WERI-Rb-1 (cell line): ENCODE measurements at regions not wholly inside any gene's neighbourhood (a gene's known extent, or its start where the extent isn't known, plus 50 kb on each side); places are given as distances from the start of the nearest gene placed in this dataset.
"Not testable (repeated sequence)": the region's sequence is repeated elsewhere in the genome, so short reads cannot be mapped to it uniquely, and the experiment has no call there.

Source experiments
- DNase-seq: peaks from one replicate; pipeline ENCODE4 v3.0.0-alpha.2; 2020
- H3K27ac ChIP-seq: fragments of 250-450 bp; sonication (Bioruptor Pico); 2 replicates; pipeline ENCODE4 v1.5.1; 2020; ENCODE audit warnings: mild to moderate bottlenecking, moderate library complexity
- H3K27me3 ChIP-seq: fragments of 250-450 bp; sonication (Bioruptor Pico); 2 replicates; pipeline ENCODE4 v1.5.1; 2021; ENCODE audit warnings: mild to moderate bottlenecking, low read depth, moderate library complexity; ENCODE audit not compliant: insufficient read depth, severe bottlenecking
- H3K36me3 ChIP-seq: fragments of 250-450 bp; sonication (Bioruptor Pico); 2 replicates; pipeline ENCODE4 v1.5.1; 2020; ENCODE audit warnings: mild to moderate bottlenecking, moderate library complexity
- H3K4me3 ChIP-seq: 2 replicates; pipeline ENCODE4 v1.5.1; 2011; ENCODE audit warnings: low read depth, mild to moderate bottlenecking, control low read depth, low read length
- H3K9me3 ChIP-seq: fragments of 250-450 bp; sonication (Bioruptor Pico); 2 replicates; pipeline ENCODE4 v1.5.1; 2021; ENCODE audit warnings: mild to moderate bottlenecking, moderate library complexity; ENCODE audit not compliant: severe bottlenecking
- TF ChIP-seq, protein P1 (sequence below): IDR thresholded peaks from 2 replicates; pipeline ENCODE4 v1.5.1; 2011; ENCODE audit warnings: low read depth, mild to moderate bottlenecking, control low read depth, inconsistent platforms, low read length

DNA sequence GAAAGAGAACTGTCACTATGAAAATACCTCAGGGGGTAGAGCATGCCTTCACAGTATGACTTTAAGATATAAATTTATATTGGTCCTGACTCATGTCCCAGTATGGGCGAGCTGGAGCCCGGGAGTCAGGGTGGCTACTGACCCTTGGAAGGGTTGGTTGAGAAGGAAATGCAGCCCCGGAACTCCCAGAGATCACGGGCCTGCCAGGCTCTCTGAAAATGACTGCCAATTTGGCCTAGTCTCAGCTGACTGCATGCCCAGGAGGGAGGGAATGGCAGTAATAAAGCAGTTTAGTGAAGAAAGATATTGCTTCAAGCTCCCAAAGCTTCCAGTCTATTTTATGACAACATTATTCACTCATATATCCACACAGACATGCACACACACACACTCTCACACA is 299.0 kb downstream of the NR2F2 start:
- H3K27ac ChIP-seq = no peak overlapping the region
- no peak overlapping the region for H3K4me3 ChIP-seq
- no peaks in the 10 kb centered on the region for H3K9me3 ChIP-seq
- no peaks in the 10 kb centered on the region for H3K36me3 ChIP-seq
- no peak for DNase-seq
- TF ChIP-seq, protein P1, sequence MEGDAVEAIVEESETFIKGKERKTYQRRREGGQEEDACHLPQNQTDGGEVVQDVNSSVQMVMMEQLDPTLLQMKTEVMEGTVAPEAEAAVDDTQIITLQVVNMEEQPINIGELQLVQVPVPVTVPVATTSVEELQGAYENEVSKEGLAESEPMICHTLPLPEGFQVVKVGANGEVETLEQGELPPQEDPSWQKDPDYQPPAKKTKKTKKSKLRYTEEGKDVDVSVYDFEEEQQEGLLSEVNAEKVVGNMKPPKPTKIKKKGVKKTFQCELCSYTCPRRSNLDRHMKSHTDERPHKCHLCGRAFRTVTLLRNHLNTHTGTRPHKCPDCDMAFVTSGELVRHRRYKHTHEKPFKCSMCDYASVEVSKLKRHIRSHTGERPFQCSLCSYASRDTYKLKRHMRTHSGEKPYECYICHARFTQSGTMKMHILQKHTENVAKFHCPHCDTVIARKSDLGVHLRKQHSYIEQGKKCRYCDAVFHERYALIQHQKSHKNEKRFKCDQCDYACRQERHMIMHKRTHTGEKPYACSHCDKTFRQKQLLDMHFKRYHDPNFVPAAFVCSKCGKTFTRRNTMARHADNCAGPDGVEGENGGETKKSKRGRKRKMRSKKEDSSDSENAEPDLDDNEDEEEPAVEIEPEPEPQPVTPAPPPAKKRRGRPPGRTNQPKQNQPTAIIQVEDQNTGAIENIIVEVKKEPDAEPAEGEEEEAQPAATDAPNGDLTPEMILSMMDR = no peak
- H3K27me3 ChIP-seq = peaks cover 50% of the 10 kb centered on the region

DNA sequence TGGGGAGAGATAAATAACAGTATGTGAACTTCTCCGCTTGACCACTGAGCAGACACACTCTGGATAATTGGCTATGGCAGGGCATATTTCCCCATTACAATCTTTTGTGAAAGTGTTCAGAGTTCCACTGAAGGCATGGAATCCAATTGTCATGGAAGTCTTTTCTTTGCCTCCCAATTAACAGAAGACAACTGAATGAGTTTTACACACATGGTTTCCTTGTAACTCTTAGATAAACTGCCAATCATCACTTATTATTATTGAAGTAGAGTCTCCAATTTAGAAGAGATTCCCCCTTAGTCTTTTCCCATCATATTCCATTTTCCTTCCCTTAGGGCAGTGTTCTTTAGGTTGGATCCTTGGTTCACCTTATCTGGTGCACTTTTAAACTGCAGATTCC is 308.3 kb downstream of the NR2F2 start:
- TF ChIP-seq, protein P1 = no peak
- Histone ChIP-seq H3K4me3 (no peak overlapping the region), H3K9me3 (no peaks in the 10 kb centered on the region), H3K36me3 (no peaks in the 10 kb centered on the region), H3K27me3 (peaks cover 63% of the 10 kb centered on the region), H3K27ac (no peak overlapping the region)
- DNase-seq = no peak

DNA sequence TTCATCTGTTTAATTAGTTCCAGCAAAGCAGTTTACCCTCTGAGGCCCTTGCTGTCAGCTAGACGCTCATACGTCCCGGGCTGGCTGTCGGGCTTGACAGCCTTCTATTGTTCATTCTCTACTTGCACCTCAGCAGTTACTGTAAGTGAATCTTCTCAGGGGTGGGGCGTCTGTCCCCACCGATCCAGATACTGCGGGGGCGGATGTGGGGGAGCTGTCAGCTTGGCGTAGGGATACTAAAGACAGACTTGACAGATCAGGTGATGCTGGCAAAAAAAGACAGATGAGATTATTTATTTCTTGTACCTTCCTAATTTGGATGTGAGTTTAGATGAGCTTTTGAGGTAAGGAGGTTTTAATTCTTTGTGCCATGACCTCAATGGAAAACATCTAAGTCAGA is 315.3 kb downstream of the NR2F2 start:
- no peak for DNase-seq
- peaks cover 64% of the 10 kb centered on the region for H3K27me3 ChIP-seq
- H3K36me3 ChIP-seq = no peaks in the 10 kb centered on the region
- H3K9me3 ChIP-seq = no peaks in the 10 kb centered on the region
- no peak overlapping the region for H3K27ac ChIP-seq
- TF ChIP-seq, protein P1 = no peak
- no peak overlapping the region for H3K4me3 ChIP-seq

DNA sequence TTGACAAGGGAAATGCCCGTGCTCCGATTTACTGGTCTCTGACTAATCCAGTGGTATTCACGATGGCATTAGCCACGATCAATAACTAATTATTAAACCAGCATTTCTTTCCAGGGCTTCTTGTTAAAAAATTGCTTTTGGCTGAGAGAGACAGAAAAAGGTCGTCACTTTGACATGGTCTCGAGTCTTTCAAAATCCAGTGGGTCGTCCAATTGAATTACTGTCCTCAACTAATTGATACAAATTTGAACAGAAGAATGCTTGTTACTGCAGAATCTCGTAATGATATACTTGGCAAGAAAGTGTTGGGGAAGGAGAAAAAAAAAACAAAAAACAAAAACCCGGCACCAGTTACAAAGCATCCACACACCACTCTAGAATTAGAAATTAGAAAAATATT is 318.4 kb downstream of the NR2F2 start:
- H3K27ac ChIP-seq = no peak overlapping the region
- no peaks in the 10 kb centered on the region for H3K36me3 ChIP-seq
- H3K9me3 ChIP-seq = no peaks in the 10 kb centered on the region
- DNase-seq = no peak
- no peak overlapping the region for H3K4me3 ChIP-seq
- H3K27me3 ChIP-seq = peaks cover 64% of the 10 kb centered on the region
- TF ChIP-seq, protein P1 = no peak

DNA sequence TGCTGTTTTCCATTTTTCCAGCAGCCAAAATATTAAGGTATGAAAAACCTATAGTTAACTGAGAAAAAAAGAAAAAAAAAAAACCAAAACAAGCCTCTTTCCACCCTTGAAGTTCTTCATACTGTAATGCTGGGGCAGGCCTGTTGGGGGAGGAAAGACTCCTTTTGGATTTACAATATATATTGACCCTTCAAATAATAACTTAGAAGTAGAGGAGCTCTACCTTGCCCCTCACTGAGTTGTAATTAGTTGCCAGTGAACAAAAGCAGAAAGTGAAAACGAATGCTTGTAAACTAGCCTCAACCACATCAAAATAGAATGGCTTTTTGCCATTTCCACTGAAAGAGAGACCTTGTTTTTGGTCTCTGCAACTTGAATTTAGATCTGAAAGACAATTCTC is 326.6 kb downstream of the NR2F2 start:
- Histone ChIP-seq H3K36me3 (no peaks in the 10 kb centered on the region), H3K27ac (no peak overlapping the region), H3K27me3 (peaks cover 30% of the 10 kb centered on the region), H3K9me3 (no peaks in the 10 kb centered on the region), H3K4me3 (no peak overlapping the region)
- TF ChIP-seq, protein P1 = no peak
- no peak for DNase-seq

DNA sequence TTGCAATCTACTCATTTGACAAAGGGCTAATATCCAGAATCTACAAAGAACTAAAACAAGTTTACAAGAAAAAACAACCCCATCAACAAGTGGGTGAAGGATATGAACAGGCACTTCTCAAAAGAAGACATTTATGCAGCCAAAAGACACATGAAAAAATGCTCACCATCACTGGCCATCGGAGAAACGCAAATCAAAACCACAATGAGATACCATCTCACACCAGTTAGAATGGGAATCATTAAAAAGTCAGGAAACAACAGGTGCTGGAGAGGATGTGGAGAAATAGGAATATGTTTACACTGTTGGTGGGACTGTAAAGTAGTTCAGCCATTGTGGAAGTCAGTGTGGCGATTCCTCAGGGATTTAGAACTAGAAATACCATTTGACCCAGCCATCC is 336.5 kb downstream of the NR2F2 start:
- not testable (repeated sequence) for DNase-seq, H3K27me3 ChIP-seq, H3K27ac ChIP-seq, H3K36me3 ChIP-seq, H3K9me3 ChIP-seq, H3K4me3 ChIP-seq

DNA sequence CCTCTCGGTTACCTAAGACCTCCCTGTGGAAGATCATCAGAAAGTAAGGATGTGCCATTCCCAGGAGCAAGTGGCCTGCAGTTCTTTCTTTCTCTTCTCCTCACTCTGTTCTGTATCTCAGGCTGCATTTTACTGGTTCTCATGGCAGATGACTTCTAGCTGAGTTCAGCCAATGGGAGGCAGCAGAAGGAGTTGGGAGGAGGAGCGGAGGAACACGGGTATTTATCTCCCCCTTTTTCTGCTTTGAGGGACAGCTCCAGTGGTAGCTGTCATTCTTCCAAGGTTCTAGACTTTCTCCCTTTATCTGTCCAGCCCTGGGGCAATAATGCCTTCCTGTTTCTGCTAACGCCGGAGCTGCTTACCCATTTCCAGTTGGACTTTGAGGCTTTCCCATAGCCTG is 339.9 kb downstream of the NR2F2 start:
- TF ChIP-seq, protein P1 = no peak
- Histone ChIP-seq H3K9me3 (no peaks in the 10 kb centered on the region), H3K27ac (no peak overlapping the region), H3K4me3 (no peak overlapping the region), H3K36me3 (no peaks in the 10 kb centered on the region), H3K27me3 (peaks cover 23% of the 10 kb centered on the region)
- DNase-seq = no peak
